HEK293T (cell line): ENCODE measurements at regions not wholly inside any gene's neighbourhood (a gene's known extent, or its start where the extent isn't known, plus 50 kb on each side); places are given as distances from the start of the nearest gene placed in this dataset.

Experiments used
- CTCF ChIA-PET: fragments of 350-600 bp; formaldehyde crosslinking; extraction: SDS; loops from one replicate; lab custom pipeline; 2021; ENCODE audit warnings: antibody characterized with exemption, inconsistent platforms; lab: Yijun Ruan, JAX
- POLR2A ChIA-PET: fragments of 350-600 bp; formaldehyde crosslinking; extraction: SDS; loops from one replicate; lab custom pipeline; 2020; ENCODE audit warnings: antibody characterized with exemption, inconsistent platforms; lab: Yijun Ruan, JAX
- DNase-seq: peaks from one replicate; pipeline ENCODE4 v3.0.0; 2012; ENCODE audit warnings: mixed read lengths; ENCODE audit errors: extremely low spot score
- ARNT ChIP-seq: fragments of 450-650 bp; IDR thresholded peaks from 2 replicates; pipeline ENCODE4 v1.6.1; 2017; ENCODE audit warnings: mild to moderate bottlenecking
- BHLHE40 ChIP-seq: fragments of 450-650 bp; IDR thresholded peaks from 2 replicates; pipeline ENCODE4 v1.6.1; 2016; ENCODE audit warnings: mild to moderate bottlenecking, moderate library complexity, borderline replicate concordance
- CTBP1 ChIP-seq: fragments of 450-650 bp; IDR thresholded peaks from 2 replicates; pipeline ENCODE4 v1.6.1; 2016; ENCODE audit warnings: borderline replicate concordance
- ELF4 ChIP-seq: fragments of 450-650 bp; IDR thresholded peaks from 2 replicates; pipeline ENCODE4 v1.6.1; 2017; ENCODE audit warnings: antibody characterized with exemption
- FOXA1 ChIP-seq: fragments of 450-650 bp; IDR thresholded peaks from 2 replicates; pipeline ENCODE4 v1.6.1; 2016; ENCODE audit warnings: mild to moderate bottlenecking
- FOXK2 ChIP-seq: fragments of 450-650 bp; IDR thresholded peaks from 2 replicates; pipeline ENCODE4 v1.6.1; 2016; ENCODE audit warnings: mild to moderate bottlenecking
- FOXM1 ChIP-seq: fragments of 450-650 bp; IDR thresholded peaks from 2 replicates; pipeline ENCODE4 v1.6.1; 2017; ENCODE audit warnings: mild to moderate bottlenecking, borderline replicate concordance
- HDGF ChIP-seq: fragments of 450-650 bp; IDR thresholded peaks from 2 replicates; pipeline ENCODE4 v1.6.1; 2017; ENCODE audit warnings: antibody characterized with exemption, borderline replicate concordance
- L3MBTL2 ChIP-seq: fragments of 450-650 bp; conservative IDR thresholded peaks from 2 replicates; pipeline ENCODE4 v1.6.1; 2016; ENCODE audit warnings: mild to moderate bottlenecking
- LEF1 ChIP-seq: fragments of 450-650 bp; IDR thresholded peaks from 2 replicates; pipeline ENCODE4 v1.6.1; 2017; ENCODE audit warnings: mild to moderate bottlenecking, borderline replicate concordance
- NFRKB ChIP-seq: fragments of 450-650 bp; IDR thresholded peaks from 2 replicates; pipeline ENCODE4 v1.6.1; 2016; ENCODE audit warnings: mild to moderate bottlenecking, moderate library complexity
- PKNOX1 ChIP-seq: fragments of 450-650 bp; IDR thresholded peaks from 2 replicates; pipeline ENCODE4 v1.6.1; 2016
- SP1 ChIP-seq: fragments of 450-650 bp; IDR thresholded peaks from 2 replicates; pipeline ENCODE4 v1.6.1; 2017
- SUZ12 ChIP-seq: fragments of 450-650 bp; IDR thresholded peaks from 2 replicates; pipeline ENCODE4 v1.6.1; 2016; ENCODE audit warnings: mild to moderate bottlenecking
- TARDBP ChIP-seq: fragments of 450-650 bp; IDR thresholded peaks from 2 replicates; pipeline ENCODE4 v1.6.1; 2016
- ZNF384 ChIP-seq: fragments of 450-650 bp; IDR thresholded peaks from 2 replicates; pipeline ENCODE4 v1.6.1; 2016

- POLR2A ChIA-PET, result no interaction called here
- CTCF ChIA-PET, result no interaction called here
- no peak for DNase-seq
- TF ChIP-seq LEF1, result no peak
- no peak for TF ChIP-seq CTBP1
- TF ChIP-seq ARNT, result no peak
- no peak for TF ChIP-seq ZNF384
- no peak for TF ChIP-seq PKNOX1
- no peak for TF ChIP-seq HDGF
- no peak for TF ChIP-seq FOXM1
- no peak for TF ChIP-seq L3MBTL2
- no peak for TF ChIP-seq FOXA1
- TF ChIP-seq SP1, result no peak
- TF ChIP-seq FOXK2, result no peak
- TF ChIP-seq SUZ12, result no peak
- no peak for TF ChIP-seq TARDBP
- no peak for TF ChIP-seq BHLHE40
- TF ChIP-seq NFRKB, result no peak
- no peak for TF ChIP-seq ELF4
Observed at GRCh38 chr11:115684135-115684534, 179.9 kb upstream of the CADM1 start.

GRCh38 chr11:115682888-115683287, 178.7 kb upstream of the CADM1 start:
- TF ChIP-seq SUZ12 (no peak), L3MBTL2 (no peak), NFRKB (no peak), ELF4 (no peak), HDGF (no peak), CTBP1 (no peak), LEF1 (no peak), SP1 (no peak)
- POLR2A ChIA-PET, result no interaction called here
- DNase-seq, result no peak
- CTCF ChIA-PET, result no interaction called here

- TF ChIP-seq FOXA1 (no peak), CTBP1 (no peak), NFRKB (no peak), TARDBP (no peak), ARNT (no peak), PKNOX1 (no peak), ELF4 (no peak), ZNF384 (no peak), BHLHE40 (no peak), HDGF (no peak), FOXK2 (no peak), L3MBTL2 (no peak), SP1 (no peak), FOXM1 (no peak), SUZ12 (no peak), LEF1 (no peak)
- POLR2A ChIA-PET, result no interaction called here
- CTCF ChIA-PET, result interaction anchor here (1.1 kb wide), 1 partner anchor 249 kb away, joined by 3 read pairs; no protein-coding TSS in a partner anchor
- DNase-seq, result no peak
Observed at GRCh38 chr11:115682101-115682500, 177.9 kb upstream of the CADM1 start.

GRCh38 chr11:115679945-115680344, 175.7 kb upstream of the CADM1 start:
- no peak for DNase-seq
- TF ChIP-seq ELF4 (no peak), ARNT (no peak), TARDBP (no peak), HDGF (no peak), ZNF384 (no peak), SUZ12 (no peak), SP1 (no peak), CTBP1 (no peak), FOXK2 (no peak), NFRKB (no peak), FOXM1 (no peak), L3MBTL2 (no peak), LEF1 (no peak), FOXA1 (no peak), BHLHE40 (no peak)
- POLR2A ChIA-PET, result no interaction called here
- CTCF ChIA-PET, result interaction anchor here (0.8 to 2.8 kb wide), 6 partner anchors 9 to 537 kb away, joined by 3 to 14 read pairs (median 3); no protein-coding TSS in a partner anchor

GRCh38 chr11:115678942-115679341, 174.7 kb upstream of the CADM1 start:
- POLR2A ChIA-PET, result no interaction called here
- TF ChIP-seq SP1 (no peak), LEF1 (no peak), SUZ12 (no peak), BHLHE40 (no peak), FOXM1 (no peak)
- peak; percentile 62 for DNase-seq
- CTCF ChIA-PET, result interaction anchor here (0.9 to 2.8 kb wide), 9 partner anchors 10 to 904 kb away, joined by 3 to 14 read pairs (median 3); no protein-coding TSS in a partner anchor

- ChIA-PET CTCF (interaction anchor here (0.9 kb wide), 1 partner anchor 154 kb away, joined by 7 read pairs; no protein-coding TSS in a partner anchor), POLR2A (no interaction called here)
- no peak for DNase-seq
- no peak for TF ChIP-seq FOXA1
- TF ChIP-seq ELF4, result no peak
- no peak for TF ChIP-seq L3MBTL2
- no peak for TF ChIP-seq ZNF384
- no peak for TF ChIP-seq PKNOX1
- no peak for TF ChIP-seq HDGF
- no peak for TF ChIP-seq CTBP1
Observed at GRCh38 chr11:115677190-115677589, 173.0 kb upstream of the CADM1 start.

- CTCF ChIA-PET, result interaction anchor here (0.5 kb wide), 1 partner anchor 70 kb away, joined by 3 read pairs; no protein-coding TSS in a partner anchor
- TF ChIP-seq BHLHE40, result no peak
- no peak for TF ChIP-seq ARNT
- no peak for TF ChIP-seq L3MBTL2
- TF ChIP-seq HDGF, result no peak
- no peak for TF ChIP-seq PKNOX1
- TF ChIP-seq FOXM1, result no peak
- no peak for TF ChIP-seq TARDBP
- TF ChIP-seq FOXA1, result no peak
- TF ChIP-seq SUZ12, result no peak
- no peak for TF ChIP-seq FOXK2
- no peak for TF ChIP-seq NFRKB
- no peak for TF ChIP-seq LEF1
- TF ChIP-seq SP1, result no peak
- no peak for TF ChIP-seq CTBP1
- no peak for TF ChIP-seq ZNF384
- TF ChIP-seq ELF4, result no peak
- POLR2A ChIA-PET, result no interaction called here
- DNase-seq, result no peak
Observed at GRCh38 chr11:115676768-115677167, 172.6 kb upstream of the CADM1 start.
